Activated CD8-positive, alpha-beta T cell treated with anti-CD3 and anti-CD28 coated beads for 36 hours (primary cell): ENCODE measurements at regions not wholly inside any gene's neighbourhood (a gene's known extent, or its start where the extent isn't known, plus 50 kb on each side); places are given as distances from the start of the nearest gene placed in this dataset.

Source experiments
- ATAC-seq: fragments of 200-7000 bp; cut with Tn5 transposase; one replicate; pipeline ENCODE4 v1.10.0; 2021; ENCODE audit warnings: mild to moderate bottlenecking, moderate library complexity
- CTCF ChIA-PET: fragments of 350-600 bp; sonication (Branson Sonifier 250); formaldehyde crosslinking; loops from one replicate; lab custom pipeline; 2021; ENCODE audit warnings: antibody characterized with exemption; lab: Charles Lee
- POLR2A ChIA-PET: fragments of 350-600 bp; sonication (Branson Sonifier 250); formaldehyde crosslinking; loops from one replicate; lab custom pipeline; 2021; ENCODE audit warnings: antibody characterized with exemption; lab: Charles Lee
- DNase-seq: peaks from one replicate; pipeline ENCODE4 v3.0.0-alpha.2; 2020
- H3K27ac Mint-ChIP-seq: one replicate; pipeline ENCODE4 v1.8.0; 2021; ENCODE audit warnings: mild to moderate bottlenecking, mixed read lengths
- H3K27me3 Mint-ChIP-seq: one replicate; pipeline ENCODE4 v1.8.0; 2021; ENCODE audit warnings: mixed read lengths
- H3K36me3 Mint-ChIP-seq: one replicate; pipeline ENCODE4 v1.8.0; 2021; ENCODE audit warnings: low read depth, mixed read lengths
- H3K4me1 Mint-ChIP-seq: one replicate; pipeline ENCODE4 v1.8.0; 2021; ENCODE audit warnings: low read depth, mixed read lengths
- H3K4me3 Mint-ChIP-seq: one replicate; pipeline ENCODE4 v1.8.0; 2021; ENCODE audit warnings: mild to moderate bottlenecking, moderate library complexity, mixed read lengths
- H3K9me3 Mint-ChIP-seq: one replicate; pipeline ENCODE4 v1.8.0; 2021; ENCODE audit warnings: mixed read lengths
- CTCF ChIP-seq: fragments of 200-600 bp; IDR thresholded peaks from one replicate; pipeline ENCODE4 v1.8.0; 2022; ENCODE audit warnings: antibody characterized with exemption, mild to moderate bottlenecking
- intact Hi-C: fragments of 100-400 bp; cut with micrococcal nuclease; formaldehyde crosslinking; loops from one replicate; pipeline ENCODE4 v1.10.0; 2022

GRCh38 chr1:221075911-221076310 is 196.7 kb downstream of the HLX start:
- ATAC-seq (no peak), DNase-seq (no peak)
- POLR2A ChIA-PET = no interaction called here
- Mint-ChIP-seq H3K27me3 (peaks cover 5% of the 10 kb centered on the region), H3K36me3 (no peaks in the 10 kb centered on the region), H3K27ac (no peak overlapping the region), H3K9me3 (no peaks in the 10 kb centered on the region), H3K4me3 (no peak overlapping the region), H3K4me1 (no peaks in the 10 kb centered on the region)
- CTCF ChIA-PET = no interaction called here
- intact Hi-C loops = no loop called here
- TF ChIP-seq CTCF = no peak

GRCh38 chr1:221076391-221076811 is 197.2 kb downstream of the HLX start:
- POLR2A ChIA-PET = no interaction called here
- Mint-ChIP-seq H3K27ac (no peak overlapping the region), H3K4me1 (no peaks in the 10 kb centered on the region), H3K4me3 (no peak overlapping the region), H3K9me3 (no peaks in the 10 kb centered on the region), H3K27me3 (peaks cover 3% of the 10 kb centered on the region), H3K36me3 (no peaks in the 10 kb centered on the region)
- ATAC-seq (no peak), DNase-seq (no peak)
- intact Hi-C loops = no loop called here
- TF ChIP-seq CTCF = no peak
- CTCF ChIA-PET = no interaction called here

DNA sequence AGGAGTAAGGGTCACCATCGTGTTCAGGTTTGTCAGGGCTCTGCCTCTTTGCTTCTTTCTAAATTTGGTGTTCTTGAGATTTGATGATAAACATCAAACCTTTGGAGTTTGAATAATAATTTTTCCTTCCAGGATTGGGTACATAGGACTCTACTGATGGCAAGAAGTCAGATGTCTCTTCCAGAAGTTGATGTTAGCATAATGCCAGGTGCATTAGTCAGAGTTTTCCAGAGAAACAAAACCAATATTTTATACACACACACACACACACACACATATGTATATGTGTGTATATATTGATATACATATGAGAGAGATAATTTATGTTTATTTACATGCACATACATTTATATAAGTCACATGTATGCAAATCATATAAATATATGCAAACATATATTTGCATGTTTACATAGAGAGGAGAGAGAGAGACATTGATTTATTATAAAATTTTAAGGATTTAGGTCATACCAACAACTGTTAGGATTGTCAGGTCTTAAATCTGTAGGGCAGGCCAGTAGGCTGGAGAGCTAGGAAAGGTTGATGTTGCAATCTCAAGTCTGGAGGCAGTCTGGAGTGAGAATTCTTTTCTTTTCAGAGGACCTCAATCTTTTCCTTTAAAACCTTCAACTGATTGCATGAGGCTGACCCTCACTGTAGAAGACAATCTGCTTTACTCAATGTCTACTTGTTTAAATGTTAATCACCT is 199.2 kb downstream of the HLX start:
- TF ChIP-seq CTCF = no peak
- Mint-ChIP-seq H3K4me3 (no peak overlapping the region), H3K36me3 (no peaks in the 10 kb centered on the region), H3K27ac (no peak overlapping the region), H3K4me1 (no peaks in the 10 kb centered on the region), H3K27me3 (peaks cover 2% of the 10 kb centered on the region), H3K9me3 (no peaks in the 10 kb centered on the region)
- no peak for ATAC-seq
- no peak for DNase-seq
- CTCF ChIA-PET = no interaction called here
- intact Hi-C loops = no loop called here
- POLR2A ChIA-PET = no interaction called here

GRCh38 chr1:221083902-221084301 is 204.7 kb downstream of the HLX start:
- TF ChIP-seq CTCF = no peak
- peaks cover 2% of the 10 kb centered on the region for H3K27me3 Mint-ChIP-seq
- H3K9me3 Mint-ChIP-seq = no peaks in the 10 kb centered on the region
- ChIA-PET POLR2A (no interaction called here), CTCF (no interaction called here)
- no peak for DNase-seq
- H3K36me3 Mint-ChIP-seq = no peaks in the 10 kb centered on the region
- no peak overlapping the region for H3K27ac Mint-ChIP-seq
- intact Hi-C loops = no loop called here
- no peaks in the 10 kb centered on the region for H3K4me1 Mint-ChIP-seq
- H3K4me3 Mint-ChIP-seq = no peak overlapping the region
- ATAC-seq = no peak

- ATAC-seq (no peak), DNase-seq (no peak)
- no peaks in the 10 kb centered on the region for H3K4me1 Mint-ChIP-seq
- no peak for TF ChIP-seq CTCF
- no peaks in the 10 kb centered on the region for H3K9me3 Mint-ChIP-seq
- no peak overlapping the region for H3K4me3 Mint-ChIP-seq
- peaks cover 2% of the 10 kb centered on the region for H3K27me3 Mint-ChIP-seq
- ChIA-PET POLR2A (no interaction called here), CTCF (no interaction called here)
- no peaks in the 10 kb centered on the region for H3K36me3 Mint-ChIP-seq
- no peak overlapping the region for H3K27ac Mint-ChIP-seq
- intact Hi-C loops = no loop called here
These were observed 205.4 kb downstream of the HLX start for GRCh38 chr1:221084681-221085080.
